Lower leg skin (tissue), 4 donors: ENCODE measurements at regions not wholly inside any gene's neighbourhood (a gene's known extent, or its start where the extent isn't known, plus 50 kb on each side); places are given as distances from the start of the nearest gene placed in this dataset.

Experiments
- DNase-seq, 2 donors: peaks; one replicate each; pipeline ENCODE4 v3.0.0-alpha.2; 2019; ENCODE audit warnings: low spot score in 2 of 2
- H3K4me3 ChIP-seq: fragments of 200-600 bp; sonication (generic); 2 replicates; pipeline ENCODE4 v1.5.1; 2017; ENCODE audit warnings: mild to moderate bottlenecking, low read depth; ENCODE audit not compliant: poor library complexity, severe bottlenecking
- CTCF ChIP-seq, 3 donors: fragments of 450-650 bp; IDR thresholded peaks; one replicate each; pipeline ENCODE4 v1.5.1; 2016; ENCODE audit warnings: antibody characterized with exemption in 3 of 3, mild to moderate bottlenecking in 3 of 3, moderate library complexity in 2 of 3
- POLR2A ChIP-seq, 2 donors: fragments of 450-650 bp; IDR thresholded peaks; one replicate each; pipeline ENCODE4 v1.6.1; 2016 to 2017; ENCODE audit warnings: antibody characterized with exemption in 2 of 2, mild to moderate bottlenecking in 1 of 2, moderate library complexity in 1 of 2
- WGBS, 2 donors: methylation state at CpG; one replicate each; pipeline ENCODE4 v1.1.5; 2018; 5-methylcytosine and 5-hydroxymethylcytosine counted together
- intact Hi-C: fragments of 100-400 bp; cut with DNase I; formaldehyde crosslinking; loops from one replicate; pipeline ENCODE4 v1.15.0; 2023; ENCODE audit warnings: low total_unique reads

DNA sequence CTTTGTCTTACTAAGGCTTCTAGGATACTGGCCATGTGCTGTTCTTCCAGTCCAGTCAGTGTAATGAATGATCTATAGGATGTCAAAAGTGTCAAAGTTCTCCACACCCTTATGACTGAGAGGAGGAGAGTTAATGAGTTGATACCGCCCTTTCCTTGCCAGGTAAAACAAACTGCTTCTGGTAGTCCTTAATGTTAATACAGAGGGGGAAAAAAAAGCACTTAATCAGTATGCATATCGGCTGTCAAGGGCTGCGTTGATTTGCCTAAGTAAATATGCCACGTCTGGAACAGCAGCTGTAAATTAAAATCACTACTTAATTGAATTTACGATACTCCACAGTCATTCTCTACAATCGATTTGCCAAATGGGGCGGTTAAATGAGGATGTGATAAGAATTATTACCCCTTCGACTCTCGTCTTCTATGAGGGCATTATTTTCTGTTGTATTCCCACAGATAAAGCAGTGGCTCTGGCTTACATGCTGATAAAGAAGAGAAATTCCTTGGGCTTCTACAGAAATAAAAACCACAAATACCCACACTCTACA lies 416.0 kb downstream of the KCNH5 start:
- H3K4me3 ChIP-seq: no peak overlapping the region
- TF ChIP-seq POLR2A (IDR thresholded peaks at IDR 0.05) (no peak), CTCF (IDR thresholded peaks at IDR 0.05) (no peak)
- intact Hi-C loops: no loop called here
- 78 to 80% methylated on average over 9 of the region's 9 CpGs for WGBS, 2 donors
- DNase-seq: no peak

DNA sequence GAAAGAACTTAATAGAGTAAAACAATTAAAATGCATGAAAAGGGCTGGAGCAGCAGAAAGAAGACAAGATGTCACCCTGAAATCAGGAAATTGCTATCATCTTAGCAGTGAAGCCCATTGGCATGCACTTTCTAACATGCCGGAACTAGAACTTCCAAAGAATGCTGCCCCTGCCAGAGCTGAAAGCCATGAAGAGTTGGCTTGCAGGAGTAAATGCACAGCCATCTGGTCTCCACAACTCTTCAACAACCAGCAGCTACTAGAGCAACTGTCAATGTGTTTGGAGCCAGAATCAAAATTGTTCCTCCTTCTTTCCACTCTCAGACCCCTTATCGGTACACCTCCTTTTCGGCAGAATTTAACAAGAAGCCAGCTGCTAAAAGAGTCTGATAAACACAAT lies 414.1 kb downstream of the KCNH5 start:
- WGBS, 2 donors: 68 to 78% methylated on average over 3 of the region's 3 CpGs
- TF ChIP-seq POLR2A (IDR thresholded peaks at IDR 0.05) (no peak), CTCF (IDR thresholded peaks at IDR 0.05) (no peak)
- no peak for DNase-seq
- no peak overlapping the region for H3K4me3 ChIP-seq
- intact Hi-C loops: no loop called here

DNA sequence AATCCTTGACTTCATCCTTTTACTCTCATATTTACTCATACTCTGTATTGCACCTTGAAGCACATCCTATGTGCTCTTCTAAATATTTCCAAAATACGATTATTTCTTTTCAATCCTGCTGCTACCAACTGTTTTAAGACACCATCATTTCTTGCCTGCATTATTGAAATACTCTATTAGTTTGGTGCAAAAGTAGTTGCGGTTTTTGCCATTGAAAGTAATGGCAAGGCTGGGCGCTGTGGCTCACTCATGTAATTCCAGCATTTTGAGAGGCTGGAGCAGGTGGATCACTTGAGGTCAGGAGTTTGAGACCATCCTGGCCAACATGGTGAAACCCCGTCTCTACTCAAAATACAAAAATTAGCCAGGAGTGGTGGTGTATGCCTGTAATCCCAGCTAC lies 412.5 kb downstream of the KCNH5 start:
- no peak for TF ChIP-seq CTCF (IDR thresholded peaks at IDR 0.05)
- 93% methylated on average over 4 of the region's 4 CpGs for WGBS, 2 donors
- intact Hi-C loops: no loop called here
- DNase-seq: no peak
- H3K4me3 ChIP-seq: no peak overlapping the region

- 34 to 38% methylated on average over 3 of the region's 3 CpGs for WGBS, 2 donors
- DNase-seq: no peak
- no peak overlapping the region for H3K4me3 ChIP-seq
- TF ChIP-seq CTCF (IDR thresholded peaks at IDR 0.05) (no peak), POLR2A (IDR thresholded peaks at IDR 0.05) (no peak)
- intact Hi-C loops: no loop called here
These were observed 399.6 kb downstream of the KCNH5 start for GRCh38 chr14:62645649-62646048.
